ENCODE measurements at regions not wholly inside any gene's neighbourhood (a gene's known extent, or its start where the extent isn't known, plus 50 kb on each side); places are given as distances from the start of the nearest gene placed in this dataset.

DNA sequence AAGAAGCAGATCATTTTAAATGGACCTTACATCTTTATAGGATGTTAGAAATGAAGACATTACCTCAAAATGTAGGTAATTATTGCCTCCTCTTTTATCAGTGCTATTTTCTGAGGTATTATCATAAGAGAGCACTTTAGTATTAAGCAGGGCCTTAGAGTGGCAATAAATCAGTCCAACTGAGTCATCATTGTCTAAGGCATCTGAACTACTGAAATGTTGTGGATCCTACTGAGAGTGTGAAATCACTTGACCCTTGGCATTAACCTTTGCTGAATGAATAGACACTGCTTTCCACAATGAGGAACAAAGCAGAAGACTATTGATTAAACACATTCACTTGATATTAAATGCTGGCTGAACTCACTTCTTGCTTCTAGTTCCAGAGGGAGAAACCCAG, 224.6 kb upstream of the ARRDC3 start:
- TF ChIP-seq, protein P1, sequence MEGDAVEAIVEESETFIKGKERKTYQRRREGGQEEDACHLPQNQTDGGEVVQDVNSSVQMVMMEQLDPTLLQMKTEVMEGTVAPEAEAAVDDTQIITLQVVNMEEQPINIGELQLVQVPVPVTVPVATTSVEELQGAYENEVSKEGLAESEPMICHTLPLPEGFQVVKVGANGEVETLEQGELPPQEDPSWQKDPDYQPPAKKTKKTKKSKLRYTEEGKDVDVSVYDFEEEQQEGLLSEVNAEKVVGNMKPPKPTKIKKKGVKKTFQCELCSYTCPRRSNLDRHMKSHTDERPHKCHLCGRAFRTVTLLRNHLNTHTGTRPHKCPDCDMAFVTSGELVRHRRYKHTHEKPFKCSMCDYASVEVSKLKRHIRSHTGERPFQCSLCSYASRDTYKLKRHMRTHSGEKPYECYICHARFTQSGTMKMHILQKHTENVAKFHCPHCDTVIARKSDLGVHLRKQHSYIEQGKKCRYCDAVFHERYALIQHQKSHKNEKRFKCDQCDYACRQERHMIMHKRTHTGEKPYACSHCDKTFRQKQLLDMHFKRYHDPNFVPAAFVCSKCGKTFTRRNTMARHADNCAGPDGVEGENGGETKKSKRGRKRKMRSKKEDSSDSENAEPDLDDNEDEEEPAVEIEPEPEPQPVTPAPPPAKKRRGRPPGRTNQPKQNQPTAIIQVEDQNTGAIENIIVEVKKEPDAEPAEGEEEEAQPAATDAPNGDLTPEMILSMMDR (conservative IDR thresholded peaks at IDR 0.05; ENCODE audit: low read depth in 2 of 2): no peak
- no peak for TF ChIP-seq EZH2 (IDR thresholded peaks at IDR 0.05; ENCODE audit: low read depth, unreplicated experiment)

All from GM23338 (cell line).